GM21447 (cell line): ENCODE measurements at regions not wholly inside any gene's neighbourhood (a gene's known extent, or its start where the extent isn't known, plus 50 kb on each side); places are given as distances from the start of the nearest gene placed in this dataset.

Experiments
- ATAC-seq: cut with Tn5 transposase; IDR thresholded peaks from one replicate; pipeline ENCODE4 v1.9.1; 2021; ENCODE audit not compliant: unreplicated experiment

- ATAC-seq: no peak
These were observed 247.5 kb downstream of the MBNL1 start for GRCh38 chr3:152516216-152516615.

DNA sequence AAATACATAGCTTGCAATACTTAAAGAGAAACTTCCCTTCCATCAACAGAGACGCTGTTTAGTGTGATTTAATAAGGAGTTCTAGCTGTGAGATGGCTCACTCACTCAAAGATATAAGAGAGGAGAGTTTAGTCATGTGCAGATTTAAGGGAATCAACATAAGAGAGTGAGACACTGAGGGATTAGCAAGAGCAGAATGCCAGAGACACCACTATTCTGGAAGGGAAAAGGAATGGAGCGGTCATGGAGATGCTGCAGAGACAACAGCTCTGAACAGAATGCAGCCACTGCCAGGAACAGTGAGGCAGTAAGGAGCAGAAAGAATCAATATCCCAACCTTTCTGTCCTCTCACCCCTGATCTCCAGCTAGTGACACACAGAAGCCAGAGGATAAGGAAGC is 248.8 kb downstream of the MBNL1 start:
- no peak for ATAC-seq

- peak; percentile 23 for ATAC-seq
These were observed 249.6 kb downstream of the MBNL1 start for GRCh38 chr3:152518346-152518745.

GRCh38 chr3:152519376-152519775 is 250.6 kb downstream of the MBNL1 start:
- ATAC-seq: peak; percentile 41

DNA sequence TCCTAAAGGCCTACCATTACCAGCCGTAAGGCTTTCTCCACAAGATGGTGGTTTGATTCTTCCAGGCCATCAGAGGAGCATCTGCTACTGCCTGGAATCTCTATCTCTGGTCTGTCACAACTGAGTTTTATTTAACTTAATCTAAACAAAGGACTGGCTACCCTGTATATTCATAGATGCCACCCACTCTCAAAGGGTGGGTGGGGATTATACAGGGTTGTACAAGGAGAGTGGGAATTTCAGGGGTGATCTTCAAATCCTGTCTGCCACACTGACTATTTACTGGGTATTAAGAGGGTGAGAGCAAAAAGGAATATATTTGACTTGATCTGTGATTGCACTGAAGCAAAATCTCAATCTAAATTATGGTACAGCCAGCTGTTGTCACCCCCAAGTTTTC is 253.3 kb downstream of the MBNL1 start:
- no peak for ATAC-seq

DNA sequence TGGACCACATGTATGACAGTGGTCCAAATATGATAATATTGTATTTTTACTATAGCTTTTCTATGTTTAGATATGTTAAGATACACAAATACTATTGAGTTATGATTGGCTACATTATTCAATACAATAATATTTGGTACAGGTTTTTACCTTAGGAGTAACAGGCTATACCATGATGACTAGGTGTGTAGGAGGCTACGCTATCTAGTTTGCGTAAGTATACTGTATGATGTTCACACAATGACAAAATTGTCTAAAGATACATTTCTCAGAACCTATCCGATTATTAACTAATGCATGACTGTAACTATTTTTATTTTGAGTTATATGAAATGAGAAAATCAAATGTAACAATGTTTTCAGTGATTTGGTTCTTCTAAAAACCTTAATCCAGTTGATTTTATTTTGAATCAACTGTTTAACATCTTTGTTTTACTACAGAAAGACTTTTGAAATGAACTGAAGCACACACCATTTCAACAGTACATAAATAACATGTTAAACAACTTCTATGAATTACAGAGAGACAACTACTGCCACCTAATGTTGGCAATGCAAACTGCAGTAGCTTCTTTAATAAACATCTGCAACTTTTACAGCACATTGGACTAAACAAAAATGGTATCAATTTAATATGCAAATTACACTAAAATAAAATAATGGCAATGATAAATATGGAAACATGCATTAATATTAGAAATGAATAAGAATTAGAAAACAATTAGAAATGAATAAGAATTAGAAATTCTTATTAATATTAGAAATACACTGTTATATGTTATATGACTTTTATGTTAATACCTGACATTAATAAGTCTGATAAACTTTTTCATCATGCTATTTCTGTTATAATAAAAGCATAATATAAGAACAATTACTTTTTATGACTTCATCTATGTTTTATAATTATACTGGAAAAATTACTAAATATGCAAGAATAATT is 255.7 kb downstream of the MBNL1 start:
- peak; percentile 55 for ATAC-seq

GRCh38 chr3:152531717-152532116 is 263.0 kb downstream of the MBNL1 start:
- ATAC-seq: no peak

GRCh38 chr3:152538518-152538917 is 269.8 kb downstream of the MBNL1 start:
- no peak for ATAC-seq

GRCh38 chr3:152539191-152539764 is 270.5 kb downstream of the MBNL1 start:
- no peak for ATAC-seq

GRCh38 chr3:152540120-152540519 is 271.4 kb downstream of the MBNL1 start:
- no peak for ATAC-seq

DNA sequence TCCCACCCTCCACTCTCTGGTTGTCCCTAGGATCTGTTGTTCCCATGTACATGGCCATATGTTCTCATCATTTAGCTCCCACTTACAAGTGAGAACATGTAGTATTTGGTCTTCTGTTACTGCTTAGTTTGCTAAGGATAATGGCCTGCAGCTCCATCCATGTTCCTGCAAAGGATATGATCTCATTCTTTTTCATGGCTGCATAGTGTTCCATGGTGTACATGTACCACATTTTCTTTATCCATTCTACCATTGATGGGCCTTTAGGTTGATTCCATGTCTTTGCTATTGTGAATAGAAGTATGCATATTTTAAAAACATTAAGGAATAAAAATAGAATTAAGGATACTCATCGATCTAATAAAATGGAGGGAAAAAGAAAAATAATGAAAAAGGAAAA is 278.4 kb downstream of the MBNL1 start:
- no peak for ATAC-seq

DNA sequence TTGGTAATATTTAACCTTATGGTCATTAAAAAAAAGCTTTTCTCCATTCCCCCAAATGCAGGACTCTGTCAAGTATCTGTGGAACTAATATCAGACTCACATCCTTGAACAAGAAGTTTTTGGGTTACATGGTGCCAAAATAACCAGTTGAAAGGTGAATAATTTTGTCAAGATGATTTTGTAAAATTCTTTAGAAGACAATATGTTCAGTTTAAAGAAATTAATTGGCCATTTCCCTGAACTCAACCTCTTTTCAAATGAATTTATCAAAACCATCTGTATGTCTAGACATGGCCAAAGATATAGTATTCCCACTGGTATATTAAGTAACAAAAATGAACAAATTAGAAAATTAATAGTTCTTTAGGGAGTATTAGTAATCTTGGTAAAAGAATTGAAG is 280.5 kb downstream of the MBNL1 start:
- no peak for ATAC-seq

GRCh38 chr3:152550284-152550683 is 281.6 kb downstream of the MBNL1 start:
- no peak for ATAC-seq

- no peak for ATAC-seq
These were observed 280.0 kb upstream of the P2RY1 start for GRCh38 chr3:152554980-152555379.

GRCh38 chr3:152555666-152556291 is 279.2 kb upstream of the P2RY1 start:
- ATAC-seq: no peak

GRCh38 chr3:152556731-152557254 is 278.1 kb upstream of the P2RY1 start:
- peak; percentile 71 for ATAC-seq

GRCh38 chr3:152557302-152557999 is 277.5 kb upstream of the P2RY1 start:
- ATAC-seq: peak; percentile 57

GRCh38 chr3:152558386-152558785 is 276.5 kb upstream of the P2RY1 start:
- ATAC-seq: no peak

- ATAC-seq: no peak
These were observed 275.7 kb upstream of the P2RY1 start for GRCh38 chr3:152559246-152559645.

GRCh38 chr3:152564459-152564858 is 270.5 kb upstream of the P2RY1 start:
- ATAC-seq: no peak

GRCh38 chr3:152574461-152575079 is 260.4 kb upstream of the P2RY1 start:
- ATAC-seq: no peak
